ENCODE measurements at regions not wholly inside any gene's neighbourhood (a gene's known extent, or its start where the extent isn't known, plus 50 kb on each side); places are given as distances from the start of the nearest gene placed in this dataset.

GRCh38 chr1:36675106-36675505, 192.4 kb upstream of the CSF3R start:
- no peak for ATAC-seq
- H3K4me1 ChIP-seq: no peaks in the 10 kb centered on the region
- peaks cover 0 to 63% (median 50%) of the 10 kb centered on the region in 7 donors for H3K27me3 ChIP-seq
- H3K9me3 ChIP-seq: peaks cover 0 to 4% (median 0%) of the 10 kb centered on the region in 11 donors
- no peak overlapping the region for H3K4me3 ChIP-seq
- intact Hi-C loops (cut with DNase I): no loop called here
- H3K27ac ChIP-seq: no peak overlapping the region
- WGBS, 2 donors: 66 to 68% methylated on average over 3 of the region's 3 CpGs
- no peak for DNase-seq
- no peaks in the 10 kb centered on the region for H3K36me3 ChIP-seq
- TF ChIP-seq CTCF (IDR thresholded peaks at IDR 0.05): no peak

GRCh38 chr1:36673202-36673601, 190.5 kb upstream of the CSF3R start:
- Histone ChIP-seq H3K27me3 (peaks cover 0 to 67% (median 61%) of the 10 kb centered on the region in 7 donors), H3K36me3 (no peaks in the 10 kb centered on the region), H3K4me1 (no peaks in the 10 kb centered on the region), H3K4me3 (no peak overlapping the region), H3K9me3 (peaks cover 0 to 4% (median 0%) of the 10 kb centered on the region in 11 donors), H3K27ac (no peak overlapping the region)
- DNase-seq (no peak), ATAC-seq (no peak)
- no peak for TF ChIP-seq CTCF (IDR thresholded peaks at IDR 0.05)
- 51 to 52% methylated on average over 6 of the region's 6 CpGs for WGBS, 2 donors
- intact Hi-C loops (cut with DNase I): no loop called here

- Histone ChIP-seq H3K9me3 (no peaks in the 10 kb centered on the region), H3K4me3 (no peak overlapping the region), H3K36me3 (no peaks in the 10 kb centered on the region), H3K27ac (no peak overlapping the region), H3K4me1 (no peaks in the 10 kb centered on the region), H3K27me3 (peaks cover 0 to 82% (median 68%) of the 10 kb centered on the region in 7 donors)
- no peak for DNase-seq
- no peak for ATAC-seq
- no peak for TF ChIP-seq CTCF (IDR thresholded peaks at IDR 0.05)
- 51 to 59% methylated on average over 9 of the region's 9 CpGs for WGBS, 2 donors
- intact Hi-C loops (cut with DNase I): no loop called here
Measured at GRCh38 chr1:36669262-36669661, 186.5 kb upstream of the CSF3R start.

- H3K4me1 ChIP-seq: no peaks in the 10 kb centered on the region
- no peak overlapping the region for H3K27ac ChIP-seq
- no peaks in the 10 kb centered on the region for H3K9me3 ChIP-seq
- ATAC-seq: no peak
- intact Hi-C loops (cut with DNase I): no loop called here
- DNase-seq: no peak
- no peak for TF ChIP-seq CTCF (IDR thresholded peaks at IDR 0.05)
- H3K27me3 ChIP-seq: peaks cover 0 to 72% (median 56%) of the 10 kb centered on the region in 7 donors
- H3K36me3 ChIP-seq: no peaks in the 10 kb centered on the region
- WGBS, 2 donors: 47 to 48% methylated on average over 4 of the region's 4 CpGs
- H3K4me3 ChIP-seq: no peak overlapping the region
Measured at GRCh38 chr1:36667836-36668235, 185.1 kb upstream of the CSF3R start.
